ENCODE measurements at regions not wholly inside any gene's neighbourhood (a gene's known extent, or its start where the extent isn't known, plus 50 kb on each side); places are given as distances from the start of the nearest gene placed in this dataset.

GRCh38 chr7:115085421-115085820 is 163.5 kb downstream of the MDFIC start:
- TF ChIP-seq EZH2 (IDR thresholded peaks at IDR 0.05; ENCODE audit: insufficient read depth, poor library complexity, severe bottlenecking) (no peak), EZH2phosphoT487 (IDR thresholded peaks at IDR 0.05; ENCODE audit: insufficient read depth, low read depth) (no peak)

Measured in GM23248 (cell line).